WTC11 (cell line): ENCODE measurements at regions not wholly inside any gene's neighbourhood (a gene's known extent, or its start where the extent isn't known, plus 50 kb on each side); places are given as distances from the start of the nearest gene placed in this dataset.

Source experiments
- ATF1 ChIP-seq: sonication (generic); formaldehyde crosslinking; IDR thresholded peaks from 2 replicates; pipeline ENCODE4 v1.8.1; 2023; ENCODE audit warnings: mild to moderate bottlenecking, moderate library complexity, missing genetic modification reagents
- CTCF ChIP-seq: fragments of 200-600 bp; IDR thresholded peaks from 2 replicates; pipeline ENCODE4 v1.8.0; 2022; ENCODE audit warnings: antibody characterized with exemption
- FOXP1 ChIP-seq: sonication (generic); formaldehyde crosslinking; IDR thresholded peaks from 2 replicates; pipeline ENCODE4 v1.8.0; 2022; ENCODE audit warnings: missing genetic modification reagents, mild to moderate bottlenecking, moderate library complexity, borderline replicate concordance
- GABPB1 ChIP-seq: sonication (generic); formaldehyde crosslinking; IDR thresholded peaks from 2 replicates; pipeline ENCODE4 v1.8.1; 2023; ENCODE audit warnings: mild to moderate bottlenecking, missing genetic modification reagents
- NFE2L1 ChIP-seq: sonication (generic); formaldehyde crosslinking; IDR thresholded peaks from 2 replicates; pipeline ENCODE4 v1.8.1; 2023; ENCODE audit warnings: missing genetic modification reagents
- USF2 ChIP-seq: sonication (generic); formaldehyde crosslinking; IDR thresholded peaks from 2 replicates; pipeline ENCODE4 v1.8.1; 2023; ENCODE audit warnings: mild to moderate bottlenecking, missing genetic modification reagents, moderate library complexity

GRCh38 chr1:97983126-97983525, 62.3 kb upstream of the DPYD start:
- TF ChIP-seq ATF1 (CRISPR knock-in tag) (no peak), USF2 (CRISPR knock-in tag) (no peak), CTCF (no peak), GABPB1 (CRISPR knock-in tag) (no peak), FOXP1 (no peak), NFE2L1 (no peak)
